HG03175 (cell line): ENCODE measurements at regions not wholly inside any gene's neighbourhood (a gene's known extent, or its start where the extent isn't known, plus 50 kb on each side); places are given as distances from the start of the nearest gene placed in this dataset.
"Not testable (repeated sequence)": the region's sequence is repeated elsewhere in the genome, so short reads cannot be mapped to it uniquely, and the experiment has no call there.

Source experiments
- ATAC-seq: cut with Tn5 transposase; IDR thresholded peaks from one replicate; pipeline ENCODE4 v1.9.1; 2021; ENCODE audit warnings: mild to moderate bottlenecking, moderate library complexity; ENCODE audit not compliant: unreplicated experiment

- ATAC-seq = no peak
These were observed 2474.2 kb downstream of the PCDH9 start for GRCh38 chr13:64755961-64756360.

DNA sequence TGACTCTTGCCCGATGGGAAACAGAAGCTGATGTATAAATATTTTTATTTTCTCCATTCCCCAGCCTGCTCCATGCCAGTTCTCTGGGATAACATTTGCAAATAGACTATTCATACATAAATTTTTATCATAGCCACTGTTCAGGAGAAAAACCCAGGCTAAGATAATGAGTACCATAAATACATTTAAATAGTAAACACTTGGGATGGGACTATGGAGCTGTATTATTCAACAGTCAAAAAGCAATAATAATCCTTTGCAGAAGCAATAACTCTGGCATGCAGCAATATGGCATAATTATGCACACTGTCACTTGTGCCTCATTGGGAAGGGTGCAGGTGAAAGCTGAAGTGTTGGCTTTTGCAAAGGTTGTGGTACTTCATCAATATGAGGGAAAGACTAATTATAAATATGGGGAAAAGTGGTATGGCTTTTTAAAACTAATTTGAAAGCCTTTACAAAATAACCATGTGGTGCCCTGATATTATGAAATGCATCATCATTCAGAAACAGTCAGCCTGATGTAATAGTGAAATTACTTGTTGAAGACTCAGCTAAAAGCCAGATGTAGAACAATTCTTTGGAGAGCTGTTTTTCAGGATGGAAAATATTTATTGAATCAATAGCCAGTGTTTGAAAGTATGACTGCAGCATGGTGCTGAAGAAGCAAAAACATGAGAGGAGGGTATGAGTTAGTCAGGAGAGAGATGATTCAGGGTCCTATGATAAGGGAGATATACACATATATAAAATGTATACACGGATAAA, 2476.7 kb downstream of the PCDH9 start:
- ATAC-seq = no peak

DNA sequence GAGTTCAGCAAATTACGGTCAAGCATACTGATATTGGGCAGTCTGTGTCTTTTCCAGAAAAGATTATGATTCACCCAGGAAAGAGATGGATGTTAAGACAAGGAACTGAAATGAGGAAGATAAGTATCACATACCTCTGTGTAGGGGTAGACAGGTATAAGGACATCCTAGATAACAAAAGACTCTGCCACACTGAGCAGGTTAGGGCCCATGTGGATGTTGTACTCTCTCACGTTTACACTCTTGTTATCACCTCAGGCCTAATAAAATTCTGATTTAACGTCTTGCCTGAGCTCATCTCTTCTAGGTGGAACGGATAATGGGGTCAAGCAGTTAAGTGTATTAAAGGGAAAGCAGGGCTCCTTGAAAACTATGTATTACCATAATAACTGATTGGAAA, 2480.8 kb downstream of the PCDH9 start:
- ATAC-seq = no peak

DNA sequence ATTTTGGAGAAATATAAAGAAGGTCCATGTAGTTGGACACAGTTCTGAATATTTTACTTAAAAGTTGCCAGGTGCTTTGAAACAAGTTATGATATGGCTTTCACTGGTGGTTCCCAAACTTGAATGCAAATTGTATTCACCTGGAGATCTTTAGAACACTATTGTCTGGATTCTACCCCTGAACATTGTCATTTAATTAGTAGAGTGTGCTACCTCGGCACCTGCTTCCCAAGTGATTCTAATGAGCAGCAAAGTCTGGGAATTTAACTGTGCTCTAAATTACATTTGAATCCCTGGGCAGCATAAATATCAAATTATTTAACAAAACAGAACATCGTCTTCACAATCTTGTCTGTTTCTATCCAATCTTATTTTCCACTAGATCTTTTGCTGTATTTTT, 2483.3 kb downstream of the PCDH9 start:
- no peak for ATAC-seq

- no peak for ATAC-seq
These were observed 2489.6 kb downstream of the PCDH9 start for GRCh38 chr13:64740493-64740892.

- no peak for ATAC-seq
These were observed 2504.6 kb downstream of the PCDH9 start for GRCh38 chr13:64725492-64725891.

DNA sequence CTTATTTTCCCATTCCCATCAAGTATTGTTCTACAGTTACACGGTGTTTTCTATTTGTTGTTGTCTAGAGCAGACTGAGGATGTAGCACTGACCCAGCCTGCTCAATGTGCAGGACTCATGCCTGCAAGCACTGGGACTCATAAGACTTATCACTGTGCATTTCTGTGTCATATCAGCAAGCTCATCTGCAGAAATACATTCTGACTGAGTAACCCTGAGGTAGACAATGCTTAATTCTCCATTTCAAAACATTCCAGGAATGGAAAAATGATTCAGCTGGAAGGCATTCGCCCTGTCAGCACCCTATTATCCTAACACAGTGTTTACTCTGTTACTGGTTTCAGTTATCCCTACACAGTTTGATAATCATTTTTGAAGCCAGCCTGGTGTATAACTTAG, 2506.4 kb downstream of the PCDH9 start:
- no peak for ATAC-seq

- ATAC-seq = no peak
These were observed 2512.0 kb downstream of the PCDH9 start for GRCh38 chr13:64718116-64718515.

DNA sequence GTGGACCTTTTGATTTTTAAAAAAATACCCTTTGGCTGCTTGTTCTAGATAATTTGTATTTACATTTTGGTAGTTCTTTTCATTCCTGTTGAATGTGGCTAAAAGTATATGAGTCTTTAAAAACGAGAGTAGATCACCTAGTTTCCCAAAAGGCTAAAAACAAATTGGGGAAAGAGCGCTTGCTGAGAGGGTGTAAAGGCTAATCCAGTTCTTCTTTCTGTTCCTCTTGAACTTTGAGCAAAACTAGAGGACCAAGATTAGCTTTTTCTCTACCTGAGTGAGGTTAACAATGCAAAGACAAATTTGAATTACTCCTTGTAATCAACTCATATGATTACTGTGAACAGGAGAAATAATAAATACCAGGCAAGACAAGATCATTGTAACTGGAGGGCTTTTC, 2513.2 kb downstream of the PCDH9 start:
- ATAC-seq = no peak

DNA sequence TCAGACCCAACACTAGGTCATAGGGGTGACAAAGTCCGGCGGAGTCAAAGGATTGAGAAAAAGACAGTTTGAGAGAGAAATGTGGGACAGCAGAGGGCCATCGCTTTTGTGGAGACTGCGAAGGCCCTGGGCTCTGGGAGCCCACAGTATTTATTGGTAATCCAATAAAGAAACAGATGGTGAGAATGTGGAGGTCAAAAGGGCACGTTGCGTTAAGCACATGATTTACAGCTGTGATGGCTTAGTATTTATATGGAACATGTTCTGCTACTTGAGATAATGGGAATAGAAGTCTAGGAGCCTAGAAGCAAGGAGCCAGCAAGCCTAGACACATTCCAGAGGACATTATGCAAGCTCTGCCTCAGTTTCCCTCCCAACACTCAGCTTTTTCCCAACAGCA, 2521.1 kb downstream of the PCDH9 start:
- no peak for ATAC-seq

DNA sequence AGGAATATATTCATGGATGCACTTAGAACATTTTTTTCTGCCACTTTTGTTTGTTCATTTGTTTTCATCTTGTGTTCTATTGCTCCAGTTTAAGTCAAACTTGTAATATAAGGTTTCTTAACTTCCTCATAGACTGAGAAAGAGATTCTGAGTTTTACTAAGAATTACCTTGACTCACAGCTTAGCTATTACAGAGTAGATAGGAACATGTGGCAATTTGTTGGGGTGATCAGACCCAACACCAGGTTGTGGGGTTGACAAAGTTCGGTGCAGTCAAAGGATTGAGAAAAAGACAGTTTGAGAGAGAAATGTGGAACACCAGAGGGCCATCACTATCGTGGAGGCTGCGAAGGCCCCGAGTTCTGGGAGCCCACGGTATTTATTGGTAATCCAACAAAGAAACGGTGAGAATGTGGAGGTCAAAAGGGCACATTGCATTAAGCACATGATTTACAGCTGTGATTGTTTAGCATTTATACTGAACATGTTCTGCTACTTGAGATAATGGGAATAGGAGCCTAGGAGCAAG, 2526.0 kb downstream of the PCDH9 start:
- ATAC-seq = no peak

GRCh38 chr13:64697226-64697625, 2532.9 kb downstream of the PCDH9 start:
- ATAC-seq = no peak

- ATAC-seq = no peak
These were observed 2541.1 kb downstream of the PCDH9 start for GRCh38 chr13:64688893-64689677.

- ATAC-seq = not testable (repeated sequence)
These were observed 2543.6 kb downstream of the PCDH9 start for GRCh38 chr13:64686536-64686935.

DNA sequence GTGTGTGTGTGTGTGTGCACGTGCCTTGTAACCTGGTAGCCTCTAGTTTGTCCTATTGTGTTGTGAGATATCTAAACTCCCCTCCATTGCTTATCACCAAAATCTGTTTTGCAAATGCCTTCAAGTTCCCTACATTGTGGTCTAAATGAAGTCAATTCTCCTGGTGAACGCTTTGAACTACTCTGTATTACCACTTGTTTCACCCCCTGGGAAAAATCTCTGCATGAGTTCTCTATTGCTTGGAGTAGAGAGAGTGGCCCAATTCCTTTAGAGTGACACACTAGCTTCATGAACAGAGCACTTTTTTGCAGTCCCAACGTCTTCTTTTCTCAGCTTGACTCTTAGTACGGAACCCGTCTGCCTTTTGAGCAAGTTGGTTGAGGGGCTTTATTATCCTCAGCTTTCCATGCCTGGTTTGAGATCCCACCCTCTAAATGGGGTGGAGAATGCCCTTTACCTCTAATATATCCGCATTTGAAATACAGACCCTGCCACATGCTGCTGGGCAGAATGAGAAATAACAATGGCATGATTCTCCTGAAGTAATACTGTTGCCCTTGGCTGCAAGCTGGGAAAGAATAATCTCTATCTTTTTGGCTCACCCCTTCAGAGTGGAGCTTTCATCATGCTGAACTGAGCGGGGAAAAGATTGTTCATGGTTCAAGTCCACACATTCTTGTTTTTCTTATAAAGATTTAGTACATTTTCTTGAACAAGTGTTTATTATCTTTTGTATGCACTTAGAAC, 2545.3 kb downstream of the PCDH9 start:
- no peak for ATAC-seq

- ATAC-seq = no peak
These were observed 2546.0 kb downstream of the PCDH9 start for GRCh38 chr13:64684108-64684507.

GRCh38 chr13:64680739-64681138, 2549.4 kb downstream of the PCDH9 start:
- ATAC-seq = no peak

DNA sequence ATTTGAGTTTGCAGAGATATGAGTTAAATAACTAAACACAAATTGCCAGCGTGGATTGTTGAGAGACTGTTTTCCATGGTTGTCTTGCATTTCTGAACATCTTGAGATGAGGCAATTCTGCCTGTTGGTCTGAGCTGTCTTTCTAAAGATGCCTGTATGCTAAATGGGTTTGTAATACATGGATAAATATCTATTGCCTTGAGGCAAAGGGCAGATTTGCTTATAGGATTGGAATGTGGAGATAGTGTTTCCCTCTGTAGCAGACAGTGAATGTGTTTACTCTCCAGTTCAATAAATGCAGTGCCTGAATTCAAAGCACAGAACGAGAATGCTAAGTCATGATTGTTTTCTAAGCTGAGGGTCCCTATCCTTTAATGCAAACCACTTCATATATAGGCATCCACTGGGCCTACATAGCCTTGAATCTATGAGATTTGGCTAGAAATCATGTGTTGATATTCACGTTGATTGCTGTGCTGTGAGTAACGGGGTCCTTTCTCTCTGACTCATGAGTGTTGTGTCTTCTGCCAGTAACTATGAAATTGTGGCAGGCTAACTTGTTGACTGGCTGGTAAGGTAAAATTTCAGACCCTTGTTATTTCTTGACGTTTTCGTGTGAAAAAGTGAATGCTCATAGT, 2554.8 kb downstream of the PCDH9 start:
- no peak for ATAC-seq

- ATAC-seq = no peak
These were observed 2556.0 kb downstream of the PCDH9 start for GRCh38 chr13:64674126-64674525.

DNA sequence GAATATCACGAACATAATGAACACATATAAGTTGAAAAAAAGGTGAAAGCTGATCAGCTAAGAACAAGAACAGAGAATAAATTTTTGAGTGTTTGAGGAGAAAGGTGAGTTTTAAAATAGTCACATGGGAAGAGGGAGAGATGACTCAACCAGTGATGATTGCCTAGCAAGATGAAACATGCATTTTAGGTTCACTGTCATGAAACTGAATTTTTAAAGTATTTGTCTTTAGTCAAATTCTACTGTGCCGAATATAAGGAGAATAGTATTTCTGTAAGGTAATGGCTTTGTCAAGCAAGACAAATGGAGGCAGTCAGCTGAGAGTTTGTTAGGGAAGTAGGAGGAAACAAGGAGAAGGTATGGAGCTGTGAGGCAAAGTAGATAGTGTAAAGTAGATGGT, 2557.4 kb downstream of the PCDH9 start:
- ATAC-seq = no peak
